Stimulated activated memory B cell treated with anti-CD40 and anti-IgM and Interleukin-4, amounts not matched to agents 10 μg/mL and 1 μg/mL and 100 μg/mL, for 72 hours (primary cell): ENCODE measurements at regions not wholly inside any gene's neighbourhood (a gene's known extent, or its start where the extent isn't known, plus 50 kb on each side); places are given as distances from the start of the nearest gene placed in this dataset.
"Not testable (repeated sequence)": the region's sequence is repeated elsewhere in the genome, so short reads cannot be mapped to it uniquely, and the experiment has no call there.

Experiments used
- ATAC-seq: fragments of 150-1000 bp; cut with Tn5 transposase; 2 replicates; pipeline ENCODE4 v1.10.0; 2021
- H3K27ac Mint-ChIP-seq: one replicate; pipeline ENCODE4 v1.8.0; 2022; ENCODE audit warnings: mild to moderate bottlenecking, mixed read lengths
- H3K27me3 Mint-ChIP-seq: one replicate; pipeline ENCODE4 v1.8.0; 2022; ENCODE audit warnings: mixed read lengths
- H3K36me3 Mint-ChIP-seq: one replicate; pipeline ENCODE4 v1.8.0; 2022; ENCODE audit warnings: mixed read lengths
- H3K4me1 Mint-ChIP-seq: one replicate; pipeline ENCODE4 v1.8.0; 2022; ENCODE audit warnings: mixed read lengths
- H3K4me3 Mint-ChIP-seq: one replicate; pipeline ENCODE4 v1.8.0; 2022; ENCODE audit warnings: mild to moderate bottlenecking, moderate library complexity, mixed read lengths
- H3K9me3 Mint-ChIP-seq: one replicate; pipeline ENCODE4 v1.8.0; 2022; ENCODE audit warnings: mixed read lengths

GRCh38 chr5:40429258-40430100, 250.2 kb upstream of the PTGER4 start:
- no peaks in the 10 kb centered on the region for H3K36me3 Mint-ChIP-seq
- no peak overlapping the region for H3K27ac Mint-ChIP-seq
- no peak overlapping the region for H3K4me3 Mint-ChIP-seq
- ATAC-seq, result peak; percentile 51
- H3K27me3 Mint-ChIP-seq, result no peaks in the 10 kb centered on the region
- peaks cover 3% of the 10 kb centered on the region for H3K9me3 Mint-ChIP-seq
- peaks cover 13% of the 10 kb centered on the region for H3K4me1 Mint-ChIP-seq

- Mint-ChIP-seq H3K4me1 (peaks cover 13% of the 10 kb centered on the region), H3K27me3 (no peaks in the 10 kb centered on the region), H3K9me3 (peaks cover 3% of the 10 kb centered on the region), H3K36me3 (no peaks in the 10 kb centered on the region), H3K4me3 (no peak overlapping the region), H3K27ac (no peak overlapping the region)
- ATAC-seq, result no peak
These were observed 250.9 kb upstream of the PTGER4 start for GRCh38 chr5:40428815-40429214.

- peak; percentile 66 for ATAC-seq
- no peaks in the 10 kb centered on the region for H3K27me3 Mint-ChIP-seq
- H3K27ac Mint-ChIP-seq, result no peak overlapping the region
- H3K9me3 Mint-ChIP-seq, result peaks cover 3% of the 10 kb centered on the region
- H3K4me3 Mint-ChIP-seq, result no peak overlapping the region
- no peaks in the 10 kb centered on the region for H3K36me3 Mint-ChIP-seq
- peaks cover 13% of the 10 kb centered on the region for H3K4me1 Mint-ChIP-seq
These were observed 251.6 kb upstream of the PTGER4 start for GRCh38 chr5:40428126-40428525.

GRCh38 chr5:40417046-40417810, 262.5 kb upstream of the PTGER4 start:
- H3K9me3 Mint-ChIP-seq, result peaks cover 11% of the 10 kb centered on the region
- not testable (repeated sequence) for H3K36me3 Mint-ChIP-seq, H3K27me3 Mint-ChIP-seq, H3K4me1 Mint-ChIP-seq, ATAC-seq, H3K4me3 Mint-ChIP-seq, H3K27ac Mint-ChIP-seq

GRCh38 chr5:40416588-40416987, 263.1 kb upstream of the PTGER4 start:
- peaks cover 10% of the 10 kb centered on the region for H3K9me3 Mint-ChIP-seq
- ATAC-seq, result no peak
- peaks cover 4% of the 10 kb centered on the region for H3K36me3 Mint-ChIP-seq
- no peaks in the 10 kb centered on the region for H3K27me3 Mint-ChIP-seq
- H3K27ac Mint-ChIP-seq, result no peak overlapping the region
- H3K4me3 Mint-ChIP-seq, result no peak overlapping the region
- H3K4me1 Mint-ChIP-seq, result peaks cover under 1% of the 10 kb centered on the region

GRCh38 chr5:40416098-40416497, 263.6 kb upstream of the PTGER4 start:
- ATAC-seq, result no peak
- H3K36me3 Mint-ChIP-seq, result no peaks in the 10 kb centered on the region
- peaks cover 6% of the 10 kb centered on the region for H3K4me1 Mint-ChIP-seq
- peaks cover 10% of the 10 kb centered on the region for H3K9me3 Mint-ChIP-seq
- H3K4me3 Mint-ChIP-seq, result no peak overlapping the region
- no peaks in the 10 kb centered on the region for H3K27me3 Mint-ChIP-seq
- no peak overlapping the region for H3K27ac Mint-ChIP-seq

- Mint-ChIP-seq H3K9me3 (peaks cover 10% of the 10 kb centered on the region), H3K36me3 (no peaks in the 10 kb centered on the region)
- ATAC-seq, result no peak
These were observed 264.8 kb upstream of the PTGER4 start for GRCh38 chr5:40414922-40415321.

GRCh38 chr5:40413743-40414142, 266.0 kb upstream of the PTGER4 start:
- no peak overlapping the region for H3K27ac Mint-ChIP-seq
- peaks cover 25% of the 10 kb centered on the region for H3K4me1 Mint-ChIP-seq
- no peaks in the 10 kb centered on the region for H3K36me3 Mint-ChIP-seq
- ATAC-seq, result no peak
- no peak overlapping the region for H3K4me3 Mint-ChIP-seq
- H3K9me3 Mint-ChIP-seq, result peaks cover 8% of the 10 kb centered on the region
- H3K27me3 Mint-ChIP-seq, result no peaks in the 10 kb centered on the region

More at GRCh38 chr5:40414922-40415321, 264.8 kb upstream of the PTGER4 start:
- Mint-ChIP-seq H3K27me3 (no peaks in the 10 kb centered on the region), H3K4me3 (no peak overlapping the region), H3K27ac (no peak overlapping the region), H3K4me1 (peaks cover 18% of the 10 kb centered on the region)

- H3K4me1 Mint-ChIP-seq, result peaks cover 25% of the 10 kb centered on the region
These were observed 266.9 kb upstream of the PTGER4 start for GRCh38 chr5:40412771-40413170.

GRCh38 chr5:40410964-40411635, 268.6 kb upstream of the PTGER4 start:
- Mint-ChIP-seq H3K27ac (peak overlapping the region; percentile 15), H3K27me3 (no peaks in the 10 kb centered on the region), H3K4me3 (no peak overlapping the region), H3K9me3 (peaks cover 4% of the 10 kb centered on the region), H3K4me1 (peaks cover 36% of the 10 kb centered on the region), H3K36me3 (no peaks in the 10 kb centered on the region)
- ATAC-seq, result no peak

More at GRCh38 chr5:40412771-40413170, 266.9 kb upstream of the PTGER4 start:
- Mint-ChIP-seq H3K9me3 (peaks cover 4% of the 10 kb centered on the region), H3K27ac (no peak overlapping the region), H3K27me3 (no peaks in the 10 kb centered on the region), H3K36me3 (no peaks in the 10 kb centered on the region), H3K4me3 (no peak overlapping the region)
- no peak for ATAC-seq

GRCh38 chr5:40410231-40410861, 269.4 kb upstream of the PTGER4 start:
- H3K27ac Mint-ChIP-seq, result peak overlapping the region; percentile 15
- peaks cover 4% of the 10 kb centered on the region for H3K9me3 Mint-ChIP-seq
- no peaks in the 10 kb centered on the region for H3K27me3 Mint-ChIP-seq
- peak; percentile 72 for ATAC-seq
- H3K4me1 Mint-ChIP-seq, result peaks cover 43% of the 10 kb centered on the region
- no peaks in the 10 kb centered on the region for H3K36me3 Mint-ChIP-seq
- peak overlapping the region; percentile 8 for H3K4me3 Mint-ChIP-seq

GRCh38 chr5:40409601-40410000, 270.1 kb upstream of the PTGER4 start:
- Mint-ChIP-seq H3K36me3 (no peaks in the 10 kb centered on the region), H3K27me3 (no peaks in the 10 kb centered on the region), H3K4me3 (no peak overlapping the region), H3K27ac (peak overlapping the region; percentile 15), H3K4me1 (peaks cover 45% of the 10 kb centered on the region), H3K9me3 (peaks cover 4% of the 10 kb centered on the region)
- ATAC-seq, result no peak

- H3K36me3 Mint-ChIP-seq, result no peaks in the 10 kb centered on the region
- H3K4me3 Mint-ChIP-seq, result peak overlapping the region; percentile 47
- no peaks in the 10 kb centered on the region for H3K27me3 Mint-ChIP-seq
- peaks cover 61% of the 10 kb centered on the region for H3K4me1 Mint-ChIP-seq
- H3K9me3 Mint-ChIP-seq, result peaks cover 6% of the 10 kb centered on the region
- peak overlapping the region; percentile 93 for H3K27ac Mint-ChIP-seq
- peak; percentile 48 for ATAC-seq
These were observed 272.9 kb upstream of the PTGER4 start for GRCh38 chr5:40406741-40407211.

- peak overlapping the region; percentile 47 for H3K4me3 Mint-ChIP-seq
- H3K27ac Mint-ChIP-seq, result peak overlapping the region; percentile 93
- H3K9me3 Mint-ChIP-seq, result peaks cover 2% of the 10 kb centered on the region
- ATAC-seq, result no peak
- no peaks in the 10 kb centered on the region for H3K27me3 Mint-ChIP-seq
- H3K4me1 Mint-ChIP-seq, result peaks cover 62% of the 10 kb centered on the region
- no peaks in the 10 kb centered on the region for H3K36me3 Mint-ChIP-seq
These were observed 273.5 kb upstream of the PTGER4 start for GRCh38 chr5:40405996-40406740.
